Stimulated activated naive CD8-positive, alpha-beta T cell treated with anti-CD3 and anti-CD28 coated beads, Interleukin-15, Interleukin-2, amounts not matched to agents 100 U/mL and 50 U/mL, for 24 hours (primary cell): ENCODE measurements at regions not wholly inside any gene's neighbourhood (a gene's known extent, or its start where the extent isn't known, plus 50 kb on each side); places are given as distances from the start of the nearest gene placed in this dataset.
"Not testable (repeated sequence)": the region's sequence is repeated elsewhere in the genome, so short reads cannot be mapped to it uniquely, and the experiment has no call there.

ENCODE experiments used
- ATAC-seq: fragments of 150-1000 bp; cut with Tn5 transposase; one replicate; pipeline ENCODE4 v1.10.0; 2021
- DNase-seq: peaks from one replicate; pipeline ENCODE4 v3.0.0; 2021

DNA sequence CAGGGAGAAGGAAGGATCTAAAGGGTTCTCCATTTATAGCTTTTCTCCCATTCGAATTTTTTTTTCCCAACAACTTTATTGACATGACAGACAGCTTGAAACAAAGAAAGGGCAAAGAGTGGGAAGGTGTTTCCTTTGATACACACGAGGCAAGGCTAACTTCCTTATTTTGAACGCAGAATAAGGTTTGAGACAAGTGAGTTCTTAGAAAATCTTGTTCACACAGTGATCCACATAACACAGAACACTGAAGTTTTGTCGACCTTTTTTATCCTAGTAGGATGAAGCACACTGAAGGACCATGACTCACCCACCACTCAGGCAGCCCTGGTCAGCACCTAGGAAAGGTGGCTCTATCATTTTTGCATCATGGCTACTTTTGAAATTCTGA, 425.8 kb upstream of the MDFIC2 start:
- DNase-seq (no peak), ATAC-seq (no peak)

DNA sequence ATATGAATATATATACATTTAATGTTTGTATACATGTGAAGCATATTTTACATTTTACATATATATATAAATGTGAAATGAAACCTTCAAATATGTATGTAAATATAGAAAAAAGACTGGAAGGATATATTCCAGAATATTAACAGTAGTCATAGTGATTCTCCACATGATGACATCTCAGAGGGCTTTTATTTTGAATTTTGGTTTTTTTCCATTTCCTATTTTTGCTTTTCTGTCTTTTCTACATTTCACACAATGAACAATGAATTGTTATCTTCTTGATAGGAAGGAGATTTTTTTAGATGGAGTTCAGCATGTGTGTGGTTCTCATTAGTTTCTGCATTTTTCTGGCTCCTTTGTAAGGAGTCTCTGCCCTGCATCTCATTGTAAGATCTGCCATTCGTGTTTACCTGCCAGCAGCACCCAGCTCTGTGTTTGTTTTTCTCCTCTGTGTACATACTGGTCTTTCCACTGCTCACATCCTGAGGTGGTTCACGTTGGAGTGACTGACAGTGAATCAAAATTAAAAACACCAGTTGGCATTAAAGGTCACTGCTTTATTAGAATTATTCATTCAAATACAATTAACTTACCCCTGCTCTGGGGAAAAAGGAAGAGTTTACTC, 425.3 kb upstream of the MDFIC2 start:
- DNase-seq (no peak), ATAC-seq (no peak)

DNA sequence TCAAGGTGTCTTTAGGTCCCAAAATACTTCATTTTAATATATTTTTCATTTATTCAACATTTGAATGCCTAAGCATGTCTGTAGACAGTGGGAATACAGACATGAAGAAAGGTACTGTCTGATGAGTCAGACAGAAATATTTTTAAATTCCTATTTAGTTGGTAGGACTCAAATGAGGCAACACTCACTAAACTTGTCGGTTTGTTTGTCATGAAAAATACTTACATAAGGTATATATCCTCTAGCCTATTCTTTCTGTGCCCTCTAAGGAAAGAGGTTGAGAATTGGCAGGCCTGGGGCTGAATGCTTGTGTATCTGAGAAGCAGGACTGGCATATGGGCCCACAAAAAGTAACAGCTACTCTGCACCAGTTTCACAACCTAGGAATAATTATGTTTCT, 423.6 kb upstream of the MDFIC2 start:
- ATAC-seq (no peak), DNase-seq (no peak)

DNA sequence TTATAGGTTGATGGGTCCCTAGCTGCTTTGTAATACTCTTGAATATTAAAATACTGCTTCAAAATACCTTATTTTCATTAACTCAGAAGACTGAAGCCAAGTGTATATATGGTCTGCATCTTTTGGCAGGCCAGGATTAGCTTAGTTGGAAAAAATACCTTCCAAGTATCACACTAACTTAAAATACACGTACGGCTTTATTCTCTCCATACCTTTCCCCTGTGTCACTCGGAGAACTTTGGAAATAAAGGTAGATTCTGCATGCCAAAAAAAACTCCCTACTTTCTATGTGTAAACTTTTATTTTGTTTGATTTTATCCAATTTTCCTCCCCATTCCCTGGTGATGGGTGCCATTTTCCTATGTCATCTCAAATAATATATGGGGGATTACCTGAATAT, 422.3 kb upstream of the MDFIC2 start:
- DNase-seq (no peak), ATAC-seq (no peak)

DNA sequence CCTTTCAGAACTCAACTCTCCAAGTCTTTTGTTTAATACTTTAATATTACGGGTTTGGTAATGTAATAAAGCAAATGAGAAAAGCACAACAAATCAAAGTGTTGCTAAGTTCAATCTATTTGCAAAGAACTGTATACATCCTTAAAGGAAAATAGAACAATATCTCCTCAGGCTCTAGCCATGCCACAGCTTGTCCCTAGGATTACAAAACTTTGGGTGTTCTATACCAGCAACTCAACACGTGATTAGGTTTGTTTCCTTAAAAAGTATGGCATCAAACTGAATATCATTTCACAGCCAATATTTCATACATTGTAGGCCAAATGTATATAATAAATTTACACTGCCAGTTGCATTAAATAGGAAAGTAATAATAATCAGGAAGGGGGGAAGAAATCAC, 418.6 kb upstream of the MDFIC2 start:
- no peak for ATAC-seq
- no peak for DNase-seq

DNA sequence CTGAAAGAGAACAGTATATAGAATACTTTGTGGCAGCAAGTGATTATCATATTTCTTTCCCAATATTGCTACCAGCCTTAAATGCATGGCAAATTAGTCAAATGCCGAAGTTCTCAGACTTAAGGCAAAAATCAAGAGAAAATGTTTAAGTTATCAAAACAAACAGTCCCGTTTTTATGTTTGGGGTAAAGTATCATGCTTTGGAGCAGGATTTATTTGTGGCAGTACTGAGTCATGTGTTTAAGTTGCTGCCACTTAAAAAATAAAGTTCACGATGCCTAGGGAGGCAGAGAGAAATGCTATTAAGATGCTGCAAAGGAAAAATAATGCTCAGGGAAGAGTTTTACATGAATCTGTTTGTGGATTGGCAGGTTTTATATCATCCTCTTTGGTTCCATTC, 417.4 kb upstream of the MDFIC2 start:
- ATAC-seq: no peak
- no peak for DNase-seq

DNA sequence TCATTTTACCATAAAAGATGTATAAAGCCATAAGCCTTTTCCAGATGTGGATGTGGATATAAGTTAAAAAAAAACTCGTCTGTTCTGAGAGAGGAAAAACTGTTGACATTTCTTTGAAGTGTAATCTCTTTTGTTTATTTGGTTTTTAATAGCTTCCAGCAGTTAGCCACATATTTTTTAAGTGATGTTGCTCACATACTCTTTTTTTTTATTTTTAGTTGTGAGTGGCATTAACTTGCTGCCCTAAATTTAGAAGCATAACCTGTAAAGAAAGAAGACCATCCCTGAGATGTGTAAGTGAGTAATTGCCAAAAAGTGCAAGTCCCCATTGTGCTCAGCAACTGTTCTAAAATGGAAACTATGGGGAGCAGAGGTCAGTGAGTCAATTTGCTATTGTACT, 415.9 kb upstream of the MDFIC2 start:
- no peak for DNase-seq
- no peak for ATAC-seq

DNA sequence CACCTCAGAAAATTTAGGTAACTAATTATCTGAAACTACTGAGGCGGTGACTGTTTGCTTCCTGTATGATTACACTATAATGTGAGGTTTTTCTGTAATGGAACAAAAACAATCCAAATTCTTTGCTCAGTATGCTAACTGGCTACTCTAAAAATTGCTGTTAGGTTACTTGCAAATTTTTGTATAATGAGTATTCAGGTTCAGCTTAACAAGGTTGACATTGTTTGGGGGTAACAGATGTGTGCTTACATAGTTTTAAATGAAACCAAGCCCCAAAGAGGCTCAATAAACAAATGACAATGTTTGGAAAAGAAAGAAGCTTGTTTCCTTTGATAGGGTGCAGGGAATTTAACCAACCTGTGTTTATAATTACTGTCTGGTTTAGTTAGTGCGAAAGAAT, 414.5 kb upstream of the MDFIC2 start:
- ATAC-seq: no peak
- DNase-seq: no peak

DNA sequence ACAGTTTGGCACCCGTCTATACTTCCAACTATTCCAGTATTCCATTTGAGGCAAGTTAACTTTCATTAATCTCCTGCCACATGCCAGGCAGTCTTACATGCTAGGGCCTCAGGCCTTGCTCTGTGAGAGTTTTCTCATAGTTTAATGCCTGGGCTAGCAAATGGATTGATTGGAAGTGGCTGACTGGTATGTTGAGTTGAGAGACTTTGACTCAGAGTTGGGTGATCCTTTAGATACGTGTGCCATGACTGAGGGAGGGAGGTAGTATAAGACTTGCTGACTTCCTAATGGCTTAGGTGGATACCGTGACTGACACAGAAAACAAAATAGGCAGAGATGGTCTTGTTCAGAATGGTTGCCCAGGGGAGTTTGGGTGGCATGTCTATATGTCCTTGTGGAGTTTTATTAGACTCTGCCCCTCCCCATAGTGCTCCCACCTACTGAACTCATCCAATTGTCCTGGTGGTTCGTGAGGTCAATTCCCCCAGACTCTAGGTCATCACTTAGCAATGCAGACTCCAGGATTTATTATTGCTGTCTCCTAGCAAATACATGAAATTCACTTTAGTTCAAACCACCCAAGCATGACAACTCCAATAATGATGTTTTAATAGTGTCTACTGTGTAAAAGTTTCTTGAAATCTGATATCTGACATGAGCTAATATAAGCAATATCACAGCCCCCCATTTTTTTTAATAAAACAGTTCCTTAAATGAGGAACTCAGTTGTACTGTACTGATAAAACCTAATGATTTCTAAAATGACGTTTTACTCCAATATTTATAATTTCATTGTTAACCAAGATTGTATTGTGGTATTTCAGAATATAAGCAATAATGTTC, 413.9 kb upstream of the MDFIC2 start:
- DNase-seq: no peak
- ATAC-seq: no peak

DNA sequence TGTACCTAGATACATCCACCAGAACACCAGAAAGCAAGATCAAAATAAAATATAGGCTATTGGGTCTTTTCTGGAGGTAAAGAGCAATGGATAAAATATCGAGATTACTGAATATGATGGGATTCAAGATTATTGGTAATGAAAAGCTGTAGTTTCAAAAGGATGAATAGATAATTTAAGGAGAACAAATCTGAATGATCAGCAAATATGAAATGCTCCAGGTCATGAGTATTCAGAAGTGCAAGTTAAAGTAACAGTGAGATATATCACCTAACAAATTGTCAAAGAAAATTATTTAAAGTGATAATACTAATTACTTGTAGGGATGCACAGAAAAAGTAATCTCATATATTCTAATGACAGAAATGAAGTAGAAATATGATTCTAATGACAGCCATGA, 409.6 kb upstream of the MDFIC2 start:
- DNase-seq: no peak
- no peak for ATAC-seq

DNA sequence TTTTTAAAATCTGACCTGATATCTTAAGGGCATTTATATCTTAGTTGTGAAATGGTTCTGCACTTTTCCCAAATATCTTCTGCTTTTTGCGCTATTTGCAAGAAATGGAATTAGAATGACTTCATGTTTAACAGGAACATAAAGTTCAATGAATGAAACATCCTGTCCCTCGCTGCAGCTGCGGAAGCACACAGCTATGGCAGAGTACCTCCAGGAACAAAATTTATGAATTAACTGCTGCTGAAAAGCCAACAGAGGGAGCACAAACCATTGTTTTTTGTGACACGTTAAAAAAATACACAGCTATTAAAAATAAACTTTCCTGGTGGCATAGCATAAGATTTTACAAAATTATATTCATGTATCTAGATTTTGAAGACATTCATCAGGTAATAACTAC, 404.4 kb upstream of the MDFIC2 start:
- no peak for DNase-seq

DNA sequence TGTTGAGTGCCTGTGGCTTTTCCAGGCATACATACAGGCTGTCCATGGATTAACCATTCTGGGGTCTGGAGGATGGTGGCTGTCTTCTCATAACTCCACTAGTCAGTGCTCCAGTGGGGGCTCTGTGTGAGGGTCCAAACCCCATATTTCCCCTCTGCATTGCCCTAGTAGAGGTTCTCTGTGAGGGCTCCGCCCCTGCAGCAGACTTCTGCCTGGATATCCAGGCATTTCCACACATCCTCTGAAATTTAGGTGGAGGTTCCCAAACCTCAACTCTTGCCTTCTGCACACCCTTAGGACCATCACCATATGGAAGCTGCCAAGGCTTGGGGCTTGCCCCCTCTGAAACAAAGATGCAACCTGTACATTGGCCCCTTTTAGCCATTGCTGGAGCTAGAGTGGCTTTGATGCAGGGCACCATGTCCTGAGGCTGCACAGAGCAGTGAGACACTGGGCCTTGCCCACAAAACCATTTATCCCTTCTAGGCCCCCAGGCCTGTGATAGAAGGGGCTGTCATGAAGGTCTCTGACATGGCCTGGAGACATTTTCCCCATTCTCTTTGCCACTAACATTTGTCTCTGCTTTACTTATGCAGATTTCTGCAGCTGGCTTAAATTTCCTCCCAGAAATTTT, 400.1 kb upstream of the MDFIC2 start:
- ATAC-seq: no peak
- DNase-seq: no peak

More for the DNA sequence above, 404.4 kb upstream of the MDFIC2 start:
- ATAC-seq: no peak

DNA sequence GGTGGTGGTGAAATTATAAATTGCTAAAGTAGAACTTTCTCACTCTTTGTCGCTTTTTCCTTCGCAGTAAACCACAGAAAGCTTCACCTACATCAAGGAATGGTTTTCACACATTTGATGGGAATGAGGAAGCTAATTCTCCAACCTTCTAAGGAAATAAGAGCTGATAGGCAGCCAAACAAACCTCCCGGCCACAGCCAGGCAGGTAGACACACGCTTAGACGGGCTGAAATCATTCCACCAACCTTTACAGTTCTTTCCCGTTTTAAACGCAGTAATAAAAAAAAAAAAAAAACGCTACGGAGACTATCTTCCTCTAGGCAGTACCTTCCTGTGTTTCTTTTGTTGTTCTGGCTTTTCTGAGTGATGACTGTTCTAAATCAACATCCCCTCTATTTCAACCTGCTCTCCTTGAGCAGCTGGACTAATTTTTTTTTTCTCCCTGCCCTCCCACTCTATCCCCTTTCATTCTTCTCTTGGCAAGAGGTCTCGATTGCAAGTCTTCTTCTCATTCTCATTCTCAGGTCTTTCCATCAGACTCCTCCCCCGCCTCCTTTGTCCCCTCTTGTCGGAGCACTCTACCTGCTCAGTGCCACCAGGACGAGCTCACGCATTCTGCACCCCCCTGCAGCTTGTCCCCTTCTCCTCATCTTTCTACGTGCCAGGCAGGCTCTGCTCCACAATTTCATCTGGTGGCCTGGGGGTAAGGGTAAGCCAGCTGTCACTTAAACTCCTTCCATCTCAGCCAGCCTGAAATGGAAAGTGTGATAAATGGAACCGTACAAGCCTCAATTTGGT, 391.1 kb upstream of the MDFIC2 start:
- ATAC-seq: no peak
- DNase-seq: no peak

DNA sequence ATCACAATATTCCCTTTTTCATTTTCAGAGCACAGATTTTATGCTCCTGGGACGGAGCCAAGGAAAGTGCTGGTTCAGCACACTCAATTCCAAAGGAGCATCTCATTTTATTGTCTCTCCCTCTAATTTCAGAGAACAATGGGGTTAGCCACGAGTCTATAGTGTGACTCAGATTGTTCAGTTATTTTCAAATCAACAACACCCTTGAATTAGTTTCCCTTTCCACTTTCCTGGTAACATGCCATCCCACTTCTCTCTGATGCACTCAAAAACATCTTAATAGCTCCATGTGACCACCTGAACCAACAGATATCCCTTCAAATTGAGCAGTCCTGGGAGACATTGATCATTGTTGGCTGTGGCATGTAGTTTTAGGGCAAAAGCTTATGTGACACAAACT, 389.7 kb upstream of the MDFIC2 start:
- ATAC-seq: no peak
- no peak for DNase-seq

DNA sequence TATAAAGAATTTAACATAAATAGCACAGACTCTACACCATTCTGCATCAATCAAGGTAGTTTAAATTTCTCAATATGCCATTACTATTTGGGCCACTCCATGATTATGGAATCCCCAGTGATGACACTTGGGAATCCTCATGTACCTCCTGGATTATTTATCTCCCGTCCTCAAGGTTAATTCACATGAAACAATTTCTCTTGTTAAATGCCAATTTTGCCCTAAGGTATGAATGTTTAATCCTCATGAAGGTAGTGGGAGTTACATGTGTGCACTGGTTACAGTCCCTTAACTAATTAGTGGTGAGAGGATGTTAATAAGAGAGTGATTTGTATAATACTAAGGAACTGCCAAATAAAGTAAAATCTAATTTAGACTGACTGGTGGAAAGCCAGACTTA, 372.3 kb upstream of the MDFIC2 start:
- no peak for DNase-seq
- no peak for ATAC-seq

DNA sequence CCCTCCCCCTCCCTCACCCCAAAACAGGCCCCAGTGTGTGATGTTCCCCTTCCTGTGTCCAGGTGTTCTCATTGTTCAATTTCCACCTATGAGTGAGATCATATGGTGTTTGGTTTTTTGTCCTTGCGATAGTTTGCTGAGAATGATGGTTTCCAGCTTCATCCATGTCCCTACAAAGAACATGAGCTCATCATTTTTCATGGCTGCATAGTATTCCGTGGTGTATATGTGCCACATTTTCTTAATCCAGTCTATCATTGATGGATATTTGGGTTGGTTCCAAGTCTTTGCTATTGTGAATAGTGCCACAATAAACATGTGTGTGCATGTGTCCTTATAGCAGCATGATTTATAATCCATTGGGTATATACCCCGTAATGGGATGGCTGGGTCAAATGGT, 363.4 kb upstream of the MDFIC2 start:
- not testable (repeated sequence) for ATAC-seq

DNA sequence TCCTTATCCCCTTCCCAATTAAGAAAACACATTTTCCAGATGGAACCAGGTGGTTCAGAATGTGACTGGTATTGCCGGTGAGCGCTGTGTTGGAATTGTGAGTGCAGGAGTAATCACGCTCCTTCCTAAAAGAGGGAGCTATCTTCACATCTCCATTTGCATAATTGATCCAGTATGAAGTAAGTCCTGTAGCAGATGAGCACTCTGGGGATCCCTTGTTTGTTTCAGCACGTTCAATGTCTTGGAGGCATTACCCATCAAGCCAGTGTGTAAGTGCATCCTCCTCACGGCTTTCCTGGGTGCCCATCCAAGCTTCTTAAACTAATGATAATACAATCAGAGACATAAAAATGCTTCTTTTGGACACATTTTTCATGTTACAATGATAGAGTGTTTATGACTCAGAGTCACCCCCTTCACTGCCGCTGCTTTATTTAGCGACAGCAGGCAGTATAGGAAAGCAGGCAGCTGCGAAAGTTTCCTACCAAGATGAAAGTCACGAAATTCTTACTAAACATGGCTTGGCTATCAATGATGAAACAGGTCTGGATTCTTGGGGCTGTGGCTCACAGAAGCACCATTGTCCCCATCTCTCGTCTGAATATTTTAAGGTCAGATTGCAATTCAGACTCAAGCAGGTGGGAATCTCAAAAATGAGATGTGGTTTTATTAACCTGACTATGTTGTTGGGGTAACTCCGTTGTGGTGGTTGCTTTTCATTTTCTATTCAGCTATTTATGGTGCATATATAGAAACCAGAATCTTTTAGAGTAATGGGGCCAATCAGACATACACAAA, 346.3 kb upstream of the MDFIC2 start:
- DNase-seq (no peak), ATAC-seq (no peak)

More for the DNA sequence above, 363.4 kb upstream of the MDFIC2 start:
- DNase-seq: not testable (repeated sequence)

DNA sequence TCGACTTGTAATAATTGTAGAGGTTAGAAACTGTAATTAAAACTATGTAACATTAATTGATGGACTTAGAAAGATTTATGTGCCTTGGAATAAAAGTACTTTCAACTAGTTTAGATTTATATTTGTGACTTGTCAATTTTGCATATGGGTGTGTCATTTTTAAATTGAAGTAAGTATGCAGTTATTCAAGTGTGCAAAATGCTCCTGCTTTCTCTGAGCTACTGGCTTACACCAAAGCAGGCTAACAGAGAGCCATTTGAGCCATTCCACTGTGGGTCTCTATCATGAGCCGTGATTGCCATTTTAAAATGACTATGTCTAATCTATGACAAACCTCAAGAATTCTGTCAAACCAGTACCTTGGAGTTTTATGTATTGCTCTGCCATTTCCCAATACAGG, 345.0 kb upstream of the MDFIC2 start:
- no peak for DNase-seq
- no peak for ATAC-seq

DNA sequence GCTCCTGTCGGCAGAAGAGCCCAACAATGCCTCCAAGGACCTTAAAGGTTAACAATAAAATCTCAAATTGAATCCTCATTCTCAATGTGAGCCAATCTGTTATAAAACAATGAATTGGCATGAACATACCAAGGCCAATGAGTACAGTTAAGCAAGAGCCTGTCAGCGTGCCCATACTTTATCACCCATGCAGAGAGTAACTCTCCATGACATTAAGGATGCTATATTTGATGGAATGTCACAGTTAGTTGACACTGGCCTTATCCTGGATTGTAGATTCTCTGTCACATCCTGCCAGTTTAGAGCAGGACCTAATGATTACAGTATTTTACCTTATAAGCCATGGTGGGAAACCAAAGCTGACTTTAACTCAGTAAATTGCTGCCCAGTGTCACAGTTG, 335.4 kb upstream of the MDFIC2 start:
- no peak for ATAC-seq
- DNase-seq: no peak

DNA sequence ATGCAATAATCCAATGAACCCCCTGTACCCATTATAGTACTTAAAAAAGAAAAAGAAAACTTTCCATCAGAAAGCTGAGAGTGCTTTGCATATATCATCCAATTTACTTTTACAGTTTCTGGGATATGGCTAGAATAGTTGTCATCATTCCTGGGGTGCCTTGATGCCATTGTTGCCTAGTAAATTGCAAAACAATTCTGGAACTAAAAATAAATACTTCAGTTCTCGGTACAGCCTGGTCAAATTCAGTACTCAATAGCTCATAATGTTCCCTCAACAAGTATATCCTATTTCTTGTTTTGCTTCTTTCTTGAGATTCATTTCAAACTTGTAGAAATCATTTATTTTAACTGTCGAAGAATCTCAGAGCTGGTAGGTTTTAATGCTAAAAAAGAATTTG, 334.7 kb upstream of the MDFIC2 start:
- ATAC-seq (no peak), DNase-seq (no peak)

DNA sequence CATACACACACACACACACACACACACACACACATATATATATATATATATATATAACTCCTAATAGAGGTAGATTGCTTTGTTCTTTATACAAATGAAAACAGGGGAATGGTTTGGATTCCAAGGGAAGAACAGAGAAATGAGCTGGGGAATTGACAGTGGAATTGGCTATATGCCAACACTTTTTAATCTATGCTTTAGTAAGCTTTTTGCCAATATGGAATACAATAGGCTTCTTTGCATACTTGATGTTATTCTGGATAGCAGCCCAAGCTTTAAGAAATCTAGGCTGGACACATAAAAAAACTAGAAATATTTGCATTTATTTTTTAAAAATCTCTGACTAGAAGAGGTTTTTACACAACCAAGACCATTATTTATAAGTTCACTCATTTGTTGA, 334.2 kb upstream of the MDFIC2 start:
- ATAC-seq: no peak

DNA sequence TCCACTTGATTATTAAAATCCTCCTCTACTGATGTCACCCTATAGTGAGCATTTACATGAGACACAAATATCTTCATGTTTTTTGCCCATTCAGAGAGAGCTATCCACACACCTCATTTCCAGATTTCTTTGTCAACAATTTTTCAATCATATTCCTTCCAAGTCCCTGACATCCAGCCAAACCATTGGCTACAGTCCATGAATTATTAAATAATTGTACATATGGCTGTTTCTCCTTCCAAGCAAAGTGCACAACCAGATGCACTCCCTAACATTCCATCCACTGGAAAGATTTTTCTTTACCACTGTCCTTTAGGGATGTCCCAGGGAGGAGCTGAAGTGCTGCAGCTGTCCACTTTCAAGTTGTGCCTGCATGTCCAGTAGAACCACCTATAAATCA, 328.0 kb upstream of the MDFIC2 start:
- DNase-seq: no peak
- ATAC-seq: no peak

More for the DNA sequence above, 334.2 kb upstream of the MDFIC2 start:
- DNase-seq: no peak
